ENCODE measurements at regions not wholly inside any gene's neighbourhood (a gene's known extent, or its start where the extent isn't known, plus 50 kb on each side); places are given as distances from the start of the nearest gene placed in this dataset.

- TF ChIP-seq CTCF (IDR thresholded peaks at IDR 0.05; ENCODE audit: borderline replicate concordance, insufficient read depth, low read depth, low read length) = peak; percentile 29; the same call in 1 of the 2 replicates
- no peak overlapping the region for H3K4me3 ChIP-seq (ENCODE audit: low read depth, low read length)
Observed at GRCh38 chr1:90579212-90579802, 137.8 kb downstream of the BARHL2 start.

DNA sequence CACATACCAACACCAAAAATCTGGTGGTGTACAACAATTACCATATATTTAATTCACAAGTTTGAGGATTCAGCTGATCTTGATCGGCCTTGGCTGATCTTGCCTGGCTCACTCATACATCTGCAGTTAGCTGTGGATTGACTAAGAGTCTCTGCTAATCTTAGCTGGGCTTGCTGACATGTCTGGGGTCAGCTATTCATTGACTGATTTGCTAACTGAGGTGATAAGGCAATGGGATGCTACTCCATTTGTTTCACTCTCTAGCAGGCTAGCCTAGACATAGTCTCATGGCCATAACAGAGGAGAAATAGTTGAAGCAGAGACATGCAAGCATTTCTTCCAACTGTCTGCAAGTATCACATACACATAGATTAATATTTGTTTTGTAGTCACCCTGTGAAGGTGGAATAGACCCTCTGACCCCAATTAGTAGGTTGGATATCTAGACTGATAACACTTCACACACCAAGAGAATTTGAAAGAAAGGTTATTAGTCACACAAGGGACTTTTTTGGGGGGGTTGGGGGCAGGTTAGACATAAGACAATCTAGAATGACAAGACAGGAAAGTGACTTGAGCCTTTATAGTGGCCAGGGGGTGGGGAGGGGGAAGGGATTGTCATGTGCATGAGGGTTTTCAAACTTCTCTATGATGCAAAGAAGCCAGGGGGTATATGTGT, 142.3 kb downstream of the BARHL2 start:
- TF ChIP-seq CTCF (IDR thresholded peaks at IDR 0.05; ENCODE audit: borderline replicate concordance, insufficient read depth, low read depth, low read length) = no peak
- H3K4me3 ChIP-seq (ENCODE audit: low read depth, low read length) = no peak overlapping the region

DNA sequence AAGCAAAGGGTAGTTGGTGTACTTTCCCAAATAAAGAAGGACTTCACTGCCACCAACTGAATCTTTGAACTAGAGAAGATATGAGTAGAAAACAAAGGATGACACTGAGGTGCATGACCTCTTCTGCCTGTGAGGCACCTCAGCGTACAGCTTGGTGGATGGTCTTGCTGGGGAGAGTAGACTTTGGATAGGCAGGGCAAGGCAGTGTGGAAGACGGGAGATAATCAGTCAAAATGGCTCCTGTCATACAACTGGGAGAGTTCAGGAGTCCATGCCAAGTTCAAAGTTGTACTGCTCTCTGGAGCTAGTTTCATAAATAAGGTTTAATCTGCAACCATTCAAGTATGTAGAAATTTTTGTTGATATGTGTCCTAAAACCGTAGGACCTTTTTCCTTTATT, 143.4 kb downstream of the BARHL2 start:
- no peak for TF ChIP-seq CTCF (IDR thresholded peaks at IDR 0.05; ENCODE audit: borderline replicate concordance, insufficient read depth, low read depth, low read length)
- H3K4me3 ChIP-seq (ENCODE audit: low read depth, low read length) = no peak overlapping the region

DNA sequence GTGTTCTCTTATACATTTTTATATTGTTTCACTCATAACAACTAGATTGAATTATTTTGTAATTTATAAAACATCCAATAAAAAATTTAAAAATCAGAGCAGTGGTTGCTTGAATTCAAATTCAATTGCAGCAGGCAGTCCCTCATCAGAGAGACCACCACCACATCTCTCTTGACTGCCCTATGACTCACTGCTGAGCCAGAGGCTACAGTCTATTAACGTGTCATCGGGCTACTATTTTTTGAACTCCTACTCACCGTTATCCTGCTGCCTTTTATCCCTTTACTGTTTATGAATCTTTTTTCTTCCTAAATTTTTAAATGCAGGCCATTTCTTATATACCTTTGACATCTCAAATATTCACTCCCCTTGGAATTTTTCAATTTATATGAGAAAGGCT, 144.7 kb downstream of the BARHL2 start:
- no peak for TF ChIP-seq CTCF (IDR thresholded peaks at IDR 0.05; ENCODE audit: borderline replicate concordance, insufficient read depth, low read depth, low read length)
- no peak overlapping the region for H3K4me3 ChIP-seq (ENCODE audit: low read depth, low read length)

- TF ChIP-seq CTCF (IDR thresholded peaks at IDR 0.05; ENCODE audit: borderline replicate concordance, insufficient read depth, low read depth, low read length) = no peak
- no peak overlapping the region for H3K4me3 ChIP-seq (ENCODE audit: low read depth, low read length)
Observed at GRCh38 chr1:90568436-90568835, 148.7 kb downstream of the BARHL2 start.

- no peak overlapping the region for H3K4me3 ChIP-seq (ENCODE audit: low read depth, low read length)
- no peak for TF ChIP-seq CTCF (IDR thresholded peaks at IDR 0.05; ENCODE audit: borderline replicate concordance, insufficient read depth, low read depth, low read length)
Observed at GRCh38 chr1:90564164-90564563, 152.9 kb downstream of the BARHL2 start.

GRCh38 chr1:90562892-90563291, 154.2 kb downstream of the BARHL2 start:
- no peak for TF ChIP-seq CTCF (IDR thresholded peaks at IDR 0.05; ENCODE audit: borderline replicate concordance, insufficient read depth, low read depth, low read length)
- no peak overlapping the region for H3K4me3 ChIP-seq (ENCODE audit: low read depth, low read length)
